Activated CD4-positive, alpha-beta T cell treated with anti-CD3 and anti-CD28 coated beads, Interleukin-2, amount 50 U/mL, for 16 hours (primary cell): ENCODE measurements at regions not wholly inside any gene's neighbourhood (a gene's known extent, or its start where the extent isn't known, plus 50 kb on each side); places are given as distances from the start of the nearest gene placed in this dataset.
"Not testable (repeated sequence)": the region's sequence is repeated elsewhere in the genome, so short reads cannot be mapped to it uniquely, and the experiment has no call there.

Experiments
- DNase-seq: peaks from one replicate; pipeline ENCODE4 v3.0.0-alpha.2; 2020

DNA sequence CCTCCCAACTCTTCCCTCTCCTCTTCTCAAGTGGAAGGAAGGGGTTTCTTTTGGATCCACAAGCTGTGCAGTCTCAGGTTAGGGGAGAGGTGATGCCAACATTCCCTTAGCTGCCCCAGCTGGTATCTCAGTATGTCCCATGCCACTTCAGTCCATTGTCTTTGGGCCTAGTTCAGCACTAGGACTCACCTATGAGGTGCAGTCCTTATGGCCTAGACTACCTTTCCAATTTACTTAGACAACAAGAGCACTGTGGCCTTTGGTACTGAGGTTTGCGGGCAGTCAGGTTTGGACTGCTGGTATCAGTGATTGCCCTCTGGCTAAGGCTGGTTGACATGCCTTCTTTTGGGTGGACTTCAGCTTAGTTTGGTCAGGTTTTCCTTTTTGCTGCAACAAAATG lies 159.9 kb downstream of the POTEH start:
- not testable (repeated sequence) for DNase-seq

DNA sequence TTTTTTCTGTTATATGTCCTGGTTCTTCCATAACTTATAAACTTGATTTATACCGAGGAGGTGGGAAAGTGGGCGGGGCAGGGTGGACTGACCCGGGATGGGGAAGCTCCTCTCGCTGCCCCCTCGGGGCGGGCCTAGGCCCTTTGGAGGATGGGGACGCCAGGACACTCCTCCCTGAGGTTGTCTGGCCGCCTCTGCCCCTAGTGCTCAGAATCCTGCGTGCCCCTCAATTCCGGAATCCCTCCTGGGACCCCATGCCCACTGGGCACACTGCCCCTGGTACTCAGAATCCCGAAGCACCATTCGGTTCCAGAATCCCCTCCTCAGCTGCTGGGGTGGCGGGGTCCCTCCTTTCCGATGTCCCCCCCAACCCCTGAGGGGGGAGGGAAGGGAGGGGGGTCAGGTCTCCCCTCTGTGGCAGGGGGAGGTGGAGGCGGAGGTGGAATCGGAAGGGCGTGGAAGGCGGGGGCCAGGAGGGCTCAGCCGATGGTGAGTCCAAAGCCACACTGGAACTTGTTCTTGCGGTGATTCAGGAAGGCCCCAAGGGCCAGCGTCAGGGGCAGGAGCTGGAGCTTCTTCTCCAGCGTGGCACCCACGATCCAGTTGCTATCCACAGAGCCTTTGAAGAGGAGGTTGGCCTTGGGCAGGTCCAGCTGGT lies 164.0 kb downstream of the POTEH start:
- not testable (repeated sequence) for DNase-seq

DNA sequence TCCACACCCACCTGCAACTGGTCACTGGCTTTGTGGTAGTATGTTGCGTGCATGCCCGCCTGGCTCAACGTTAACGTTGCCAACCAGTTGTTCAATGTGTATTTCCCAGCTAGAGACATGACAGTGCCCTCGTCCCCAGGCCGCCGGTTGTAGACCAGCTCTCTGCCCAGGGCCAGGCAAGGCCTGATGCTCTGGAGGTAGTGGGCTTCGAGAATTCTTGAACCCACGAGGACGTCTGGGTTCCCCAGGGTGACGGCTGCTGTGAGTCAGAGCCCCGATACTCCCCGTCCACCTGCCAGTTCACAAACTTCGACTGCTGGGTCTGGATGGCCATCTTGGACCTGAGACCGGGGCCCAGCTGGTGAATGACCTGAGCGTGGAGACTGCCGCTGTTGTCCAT lies 164.6 kb downstream of the POTEH start:
- DNase-seq = not testable (repeated sequence)

DNA sequence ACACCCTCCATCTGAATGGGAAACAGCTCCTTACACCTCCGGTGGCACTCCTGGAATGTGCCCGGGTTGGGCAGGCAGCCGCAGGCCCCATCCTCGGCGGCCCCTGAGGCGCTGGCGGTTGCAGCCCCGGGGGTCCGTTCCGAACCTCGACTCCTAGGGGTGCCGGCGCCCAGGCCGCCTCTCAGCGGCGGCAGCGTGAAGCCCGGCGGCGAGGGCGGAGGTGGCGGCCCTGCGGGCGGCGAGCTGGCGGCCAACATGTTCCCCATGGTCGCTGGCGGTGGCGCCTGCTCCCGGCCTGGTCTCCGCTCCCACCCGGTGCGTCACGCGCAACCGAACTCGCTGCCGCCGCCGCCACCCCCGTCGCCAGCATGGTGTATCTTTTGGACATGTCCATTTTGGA lies 165.2 kb downstream of the POTEH start:
- DNase-seq = not testable (repeated sequence)

DNA sequence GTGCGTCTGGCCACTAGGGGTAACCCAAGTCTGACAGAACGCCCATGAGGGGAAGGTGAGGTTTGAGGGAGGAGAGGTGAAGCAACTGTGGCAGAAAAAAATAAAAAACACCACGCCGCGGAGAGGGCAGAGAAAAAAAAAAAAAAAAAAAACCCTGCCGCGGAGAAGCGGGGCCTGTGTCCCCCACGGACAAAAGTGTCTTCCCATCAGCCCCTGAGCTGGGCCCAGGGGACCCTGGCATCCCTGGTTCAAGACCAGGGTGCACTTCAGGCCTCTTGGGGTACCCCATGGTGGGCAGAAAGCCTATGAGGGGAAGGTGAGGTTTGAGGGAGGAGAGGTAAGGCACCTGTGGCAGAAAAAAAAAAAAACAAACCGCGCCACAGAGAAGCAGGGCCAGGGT lies 191.1 kb downstream of the POTEH start:
- not testable (repeated sequence) for DNase-seq

DNA sequence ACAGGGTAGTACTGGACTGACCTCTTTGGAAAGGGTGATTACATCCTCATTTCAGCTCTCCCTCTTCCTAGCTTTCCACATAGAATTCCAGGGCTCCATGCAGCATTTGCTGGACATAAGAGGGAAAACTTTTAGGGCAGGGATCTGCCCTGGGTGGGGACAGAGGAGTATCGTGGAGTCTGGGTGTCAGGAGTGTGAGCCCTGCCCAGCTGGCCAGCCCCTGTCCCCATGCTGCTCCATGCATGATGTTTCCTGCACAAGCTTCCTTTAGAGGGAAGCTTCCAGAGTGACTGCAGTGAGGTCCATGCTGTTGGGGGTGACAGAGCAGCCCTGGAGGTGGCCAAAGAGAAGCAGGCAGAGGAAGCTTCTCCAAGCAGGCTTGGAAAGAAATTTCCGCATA lies 214.5 kb downstream of the POTEH start:
- not testable (repeated sequence) for DNase-seq

DNA sequence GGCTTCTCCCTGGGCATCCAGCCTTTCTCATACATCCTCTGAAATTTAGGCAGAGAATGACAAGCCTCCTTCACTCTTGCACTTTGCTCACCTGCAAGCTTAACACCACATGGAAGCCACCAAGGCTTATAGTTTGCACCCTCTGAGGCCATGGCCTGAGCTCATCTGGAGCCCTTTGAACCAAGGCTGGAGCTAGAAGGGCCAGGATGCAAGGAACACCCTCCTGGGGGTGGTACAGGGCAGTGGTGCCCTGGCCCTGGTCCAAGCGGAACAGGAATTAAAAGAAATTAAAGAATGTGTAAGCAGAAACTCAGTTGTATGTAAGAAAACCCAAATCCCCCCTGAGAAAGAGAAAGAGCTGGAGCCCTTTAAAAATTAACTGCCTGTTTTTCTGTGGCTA lies 221.9 kb downstream of the POTEH start:
- DNase-seq = not testable (repeated sequence)

DNA sequence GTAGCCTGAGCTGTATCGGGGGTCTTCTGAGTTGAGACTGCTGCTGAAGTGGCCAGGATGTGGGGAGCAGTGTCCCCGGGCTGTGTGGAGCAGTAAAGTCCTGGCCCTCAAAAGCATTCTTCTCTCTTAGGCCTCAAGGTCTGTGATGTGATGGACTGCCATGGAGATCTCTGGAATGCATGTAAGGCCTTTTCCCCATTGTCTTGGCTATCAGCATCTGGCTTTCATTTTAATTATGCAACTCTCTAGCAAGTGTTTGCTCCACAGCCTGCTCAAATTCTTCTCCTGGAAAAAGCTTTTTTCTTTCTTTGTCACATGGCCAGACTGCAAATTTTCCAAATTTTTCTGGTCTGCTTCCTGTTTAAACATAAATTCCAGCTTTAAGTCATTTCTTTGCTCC lies 229.3 kb downstream of the POTEH start:
- DNase-seq = not testable (repeated sequence)

DNA sequence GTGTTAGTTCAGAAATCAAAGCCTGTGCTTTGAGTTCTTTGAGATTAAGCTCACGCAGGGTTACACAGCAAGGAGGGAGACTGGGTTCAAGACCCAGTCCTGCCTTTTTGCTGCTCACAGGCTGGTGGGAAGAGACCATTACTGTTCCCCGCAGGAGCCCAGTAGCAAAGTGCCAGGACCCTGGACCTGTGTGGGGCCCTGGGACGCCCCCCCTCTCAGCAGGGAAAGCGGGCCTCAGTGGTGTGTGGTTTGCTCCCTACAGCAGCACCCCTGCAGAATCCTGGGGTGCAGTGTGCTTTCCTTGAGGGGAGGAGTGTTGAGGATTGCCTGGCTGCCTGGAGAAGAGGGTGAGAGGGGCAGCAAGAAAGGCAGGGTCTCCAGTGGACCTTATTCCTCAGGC lies 231.1 kb downstream of the POTEH start:
- DNase-seq = not testable (repeated sequence)

DNA sequence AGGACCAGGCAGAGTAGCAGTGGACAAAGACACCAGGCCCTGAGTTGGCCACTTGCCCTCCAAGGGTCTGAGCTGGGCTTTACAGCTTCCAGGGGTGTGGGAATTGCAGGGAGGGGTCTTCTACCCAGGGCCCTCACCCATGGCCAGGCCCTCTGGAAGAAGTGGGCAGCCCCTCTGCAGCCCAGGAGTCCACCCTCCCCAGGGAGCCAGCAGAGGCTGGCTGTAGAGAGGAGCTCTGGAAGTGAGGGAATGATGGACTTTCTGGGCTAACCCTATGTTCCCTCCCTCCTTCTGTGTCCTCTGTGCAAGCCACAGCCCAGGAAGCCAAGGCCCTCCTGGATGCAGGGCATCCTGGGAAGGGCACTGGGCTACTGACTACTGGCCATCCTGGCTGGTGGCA lies 232.3 kb downstream of the POTEH start:
- not testable (repeated sequence) for DNase-seq

DNA sequence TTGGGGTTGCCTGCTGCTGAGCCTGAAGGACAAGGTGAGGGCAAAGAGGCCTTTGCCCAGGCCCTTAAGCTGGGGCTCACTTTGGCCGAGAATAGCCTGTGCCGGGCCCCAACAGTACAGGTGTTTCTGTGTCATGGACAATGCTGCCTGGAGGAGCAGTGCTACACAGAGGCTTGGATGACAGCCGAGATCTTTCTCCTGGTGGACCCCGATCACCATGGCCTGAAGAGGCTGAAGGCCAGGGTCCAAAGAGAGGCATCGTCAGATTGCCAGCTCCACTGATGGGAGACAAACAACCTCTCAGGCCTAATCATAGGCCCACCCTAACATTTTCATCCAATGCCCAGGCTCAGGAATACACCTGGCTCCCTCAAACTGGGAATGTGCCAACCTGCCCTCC lies 232.8 kb downstream of the POTEH start:
- DNase-seq = not testable (repeated sequence)

DNA sequence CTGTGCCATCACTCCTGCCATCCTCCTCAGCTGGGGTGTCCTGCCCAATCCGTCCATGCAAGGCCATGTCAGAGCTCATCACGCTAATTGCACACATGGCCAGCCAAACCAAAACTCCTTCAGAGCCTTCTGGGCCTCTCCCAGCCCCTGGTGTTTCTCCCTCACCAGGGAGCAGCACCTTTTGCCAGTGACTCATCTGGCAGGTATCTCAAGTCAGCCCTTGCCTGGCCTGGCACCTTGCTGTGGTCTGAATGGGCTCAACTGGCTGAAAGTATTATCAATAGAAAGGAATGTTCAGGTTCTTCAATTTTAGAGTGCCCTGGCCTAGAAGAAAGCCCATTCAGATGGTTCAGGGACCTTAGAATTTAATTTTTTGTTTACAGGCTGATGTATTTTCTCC lies 235.0 kb downstream of the POTEH start:
- not testable (repeated sequence) for DNase-seq

DNA sequence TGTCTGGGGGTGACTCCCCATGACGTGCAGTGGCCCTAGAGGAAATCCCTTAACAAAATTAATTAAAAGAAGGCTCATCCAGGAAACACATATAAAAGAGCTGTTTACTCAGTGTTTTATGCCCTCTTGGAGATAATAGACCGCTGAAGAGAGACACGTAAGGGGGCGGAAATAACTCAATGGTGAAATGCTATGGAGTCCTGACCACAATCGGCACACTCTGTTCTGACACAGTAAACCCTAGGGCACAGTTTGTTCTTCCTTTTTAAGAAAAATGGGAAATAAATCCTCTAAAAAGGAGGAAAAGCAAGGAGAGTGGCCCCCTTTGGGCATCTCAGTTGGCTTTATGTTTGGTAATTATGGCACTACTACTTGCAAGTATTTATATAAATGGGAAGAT lies 237.3 kb downstream of the POTEH start:
- DNase-seq = not testable (repeated sequence)
